Naive thymus-derived CD8-positive, alpha-beta T cell (primary cell): ENCODE measurements at regions not wholly inside any gene's neighbourhood (a gene's known extent, or its start where the extent isn't known, plus 50 kb on each side); places are given as distances from the start of the nearest gene placed in this dataset.
"Not testable (repeated sequence)": the region's sequence is repeated elsewhere in the genome, so short reads cannot be mapped to it uniquely, and the experiment has no call there.

Source experiments
- ATAC-seq, 2 donors: fragments of 150-1000 bp; cut with Tn5 transposase in 1 of 2; sonication (Bioruptor Pico), chemical (Tn5 transposase) in 1 of 2; 1 replicate in 1 of 2; 2 replicates in 1 of 2; pipeline ENCODE4 v1.10.0; 2021; ENCODE audit warnings: mild to moderate bottlenecking in 2 of 2, moderate library complexity in 2 of 2
- POLR2A ChIA-PET: fragments of 350-600 bp; sonication (Branson Sonifier 250); formaldehyde crosslinking; loops from one replicate; lab custom pipeline; 2021; ENCODE audit warnings: antibody characterized with exemption; lab: Charles Lee
- DNase-seq, 10 donors: peaks; one replicate each; pipeline versions ENCODE4 v3.0.0 to v3.0.0-alpha.2; 2020 to 2022
- H3K27ac Mint-ChIP-seq, 10 donors: one replicate each; pipeline ENCODE4 v1.8.0; 2020 to 2022; ENCODE audit warnings: mild to moderate bottlenecking in 10 of 10, mixed read lengths in 10 of 10, moderate library complexity in 4 of 10, inconsistent platforms in 1 of 10
- H3K27me3 Mint-ChIP-seq, 5 donors: one replicate each; pipeline ENCODE4 v1.8.0; 2021 to 2022; ENCODE audit warnings: mixed read lengths in 5 of 5
- H3K36me3 Mint-ChIP-seq, 3 donors: one replicate each; pipeline ENCODE4 v1.8.0; 2020 to 2022; ENCODE audit warnings: mixed read lengths in 3 of 3, mild to moderate bottlenecking in 2 of 3, inconsistent platforms in 1 of 3
- H3K4me1 Mint-ChIP-seq, 4 donors: one replicate each; pipeline ENCODE4 v1.8.0; 2021 to 2022; ENCODE audit warnings: mixed read lengths in 4 of 4
- H3K4me3 Mint-ChIP-seq, 10 donors: one replicate each; pipeline ENCODE4 v1.8.0; 2020 to 2022; ENCODE audit warnings: mild to moderate bottlenecking in 10 of 10, mixed read lengths in 10 of 10, moderate library complexity in 6 of 10, inconsistent platforms in 1 of 10
- H3K9me3 Mint-ChIP-seq, 9 donors: one replicate each; pipeline ENCODE4 v1.8.0; 2020 to 2022; ENCODE audit warnings: mixed read lengths in 9 of 9, mild to moderate bottlenecking in 3 of 9, inconsistent platforms in 1 of 9, moderate library complexity in 1 of 9

GRCh38 chr5:171549274-171549673 lies 129.8 kb downstream of the FGF18 start:
- no peak for ATAC-seq
- Mint-ChIP-seq H3K4me1 (no peaks in the 10 kb centered on the region), H3K4me3 (no peak overlapping the region), H3K9me3 (peaks cover 0 to 16% (median 4%) of the 10 kb centered on the region in 9 donors), H3K27me3 (peaks cover 5 to 27% (median 8%) of the 10 kb centered on the region in 5 donors), H3K27ac (no peak overlapping the region), H3K36me3 (peaks cover 0 to 2% (median 0%) of the 10 kb centered on the region in 3 donors)
- DNase-seq = no peak
- POLR2A ChIA-PET = no interaction called here

- POLR2A ChIA-PET, H3K4me1 Mint-ChIP-seq, H3K36me3 Mint-ChIP-seq, H3K27ac Mint-ChIP-seq, ATAC-seq, DNase-seq, H3K4me3 Mint-ChIP-seq: not testable (repeated sequence)
- Mint-ChIP-seq H3K9me3 (peaks cover 0 to 16% (median 4%) of the 10 kb centered on the region in 9 donors), H3K27me3 (peaks cover 0 to 12% (median 7%) of the 10 kb centered on the region in 5 donors)
These were observed 134.4 kb downstream of the FGF18 start for GRCh38 chr5:171553817-171554216.

- H3K27ac Mint-ChIP-seq = no peak overlapping the region
- POLR2A ChIA-PET = no interaction called here
- no peak overlapping the region for H3K4me3 Mint-ChIP-seq
- peaks cover 0 to 16% (median 4%) of the 10 kb centered on the region in 9 donors for H3K9me3 Mint-ChIP-seq
- ATAC-seq (no peak), DNase-seq (no peak)
- peaks cover 0 to 2% (median 0%) of the 10 kb centered on the region in 3 donors for H3K36me3 Mint-ChIP-seq
- peaks cover 0 to 12% (median 3%) of the 10 kb centered on the region in 5 donors for H3K27me3 Mint-ChIP-seq
- H3K4me1 Mint-ChIP-seq = no peaks in the 10 kb centered on the region
These were observed 135.7 kb downstream of the FGF18 start for GRCh38 chr5:171555160-171555559.

- Mint-ChIP-seq H3K9me3 (peaks cover 0 to 13% (median 9%) of the 10 kb centered on the region in 9 donors), H3K36me3 (peaks cover 0 to 6% (median 3%) of the 10 kb centered on the region in 3 donors), H3K27ac (no peak overlapping the region), H3K4me3 (no peak overlapping the region), H3K4me1 (no peaks in the 10 kb centered on the region), H3K27me3 (peaks cover 3 to 10% (median 8%) of the 10 kb centered on the region in 5 donors)
- POLR2A ChIA-PET = no interaction called here
- DNase-seq (no peak), ATAC-seq (no peak)
These were observed 143.4 kb downstream of the FGF18 start for GRCh38 chr5:171562822-171563221.

- ATAC-seq (no peak), DNase-seq (no peak)
- Mint-ChIP-seq H3K4me3 (no peak overlapping the region), H3K27me3 (peaks cover 5 to 21% (median 15%) of the 10 kb centered on the region in 5 donors), H3K36me3 (peaks cover 0 to 27% (median 8%) of the 10 kb centered on the region in 3 donors), H3K4me1 (no peaks in the 10 kb centered on the region), H3K27ac (no peak overlapping the region), H3K9me3 (peaks cover 9 to 62% (median 26%) of the 10 kb centered on the region in 9 donors)
- POLR2A ChIA-PET = no interaction called here
These were observed 148.9 kb downstream of the FGF18 start for GRCh38 chr5:171568389-171568788.

- Mint-ChIP-seq H3K27me3 (peaks cover 5 to 21% (median 15%) of the 10 kb centered on the region in 5 donors), H3K9me3 (peaks cover 9 to 62% (median 26%) of the 10 kb centered on the region in 9 donors), H3K36me3 (peaks cover 0 to 27% (median 8%) of the 10 kb centered on the region in 3 donors), H3K27ac (no peak overlapping the region), H3K4me1 (no peaks in the 10 kb centered on the region), H3K4me3 (no peak overlapping the region)
- POLR2A ChIA-PET = no interaction called here
- no peak for ATAC-seq
- DNase-seq = no peak
These were observed 149.7 kb downstream of the FGF18 start for GRCh38 chr5:171569065-171569712.

GRCh38 chr5:171570244-171570825 lies 150.9 kb downstream of the FGF18 start:
- peaks cover 0 to 27% (median 8%) of the 10 kb centered on the region in 3 donors for H3K36me3 Mint-ChIP-seq

GRCh38 chr5:171571663-171572062 lies 152.2 kb downstream of the FGF18 start:
- Mint-ChIP-seq H3K4me3 (no peak overlapping the region), H3K27me3 (peaks cover 5 to 39% (median 18%) of the 10 kb centered on the region in 5 donors), H3K27ac (no peak overlapping the region), H3K9me3 (peaks cover 9 to 62% (median 33%) of the 10 kb centered on the region in 9 donors), H3K36me3 (peaks cover 0 to 27% (median 8%) of the 10 kb centered on the region in 3 donors), H3K4me1 (peaks cover 0 to 2% (median 0%) of the 10 kb centered on the region in 4 donors)
- DNase-seq = no peak
- ATAC-seq = no peak
- POLR2A ChIA-PET = no interaction called here

More at GRCh38 chr5:171570244-171570825, 150.9 kb downstream of the FGF18 start:
- Mint-ChIP-seq H3K27ac (no peak overlapping the region), H3K4me3 (no peak overlapping the region), H3K4me1 (no peaks in the 10 kb centered on the region), H3K27me3 (peaks cover 5 to 30% (median 18%) of the 10 kb centered on the region in 5 donors), H3K9me3 (peaks cover 9 to 62% (median 26%) of the 10 kb centered on the region in 9 donors)
- DNase-seq = no peak
- POLR2A ChIA-PET = no interaction called here
- ATAC-seq = no peak

GRCh38 chr5:171573021-171573420 lies 153.6 kb downstream of the FGF18 start:
- H3K9me3 Mint-ChIP-seq = peaks cover 9 to 53% (median 32%) of the 10 kb centered on the region in 9 donors
- H3K27me3 Mint-ChIP-seq = peaks cover 5 to 47% (median 18%) of the 10 kb centered on the region in 5 donors
- no peak overlapping the region for H3K27ac Mint-ChIP-seq
- no peak for ATAC-seq
- H3K4me3 Mint-ChIP-seq = no peak overlapping the region
- POLR2A ChIA-PET = interaction anchor here (0.7 kb wide), 1 partner anchor 19 kb away, joined by 3 read pairs; no protein-coding TSS in a partner anchor
- peaks cover 0 to 20% (median 5%) of the 10 kb centered on the region in 3 donors for H3K36me3 Mint-ChIP-seq
- peaks cover 0 to 2% (median 0%) of the 10 kb centered on the region in 4 donors for H3K4me1 Mint-ChIP-seq
- no peak for DNase-seq

- H3K4me3 Mint-ChIP-seq = no peak overlapping the region
These were observed 154.2 kb downstream of the FGF18 start for GRCh38 chr5:171573451-171574225.

GRCh38 chr5:171574376-171574775 lies 154.9 kb downstream of the FGF18 start:
- Mint-ChIP-seq H3K4me1 (peaks cover 0 to 2% (median 0%) of the 10 kb centered on the region in 4 donors), H3K27me3 (peaks cover 5 to 47% (median 21%) of the 10 kb centered on the region in 5 donors), H3K9me3 (peaks cover 0 to 39% (median 21%) of the 10 kb centered on the region in 9 donors), H3K27ac (no peak overlapping the region), H3K36me3 (peaks cover 0 to 7% (median 0%) of the 10 kb centered on the region in 3 donors), H3K4me3 (no peak overlapping the region)
- POLR2A ChIA-PET = no interaction called here
- DNase-seq (no peak), ATAC-seq (no peak)

More at GRCh38 chr5:171573451-171574225, 154.2 kb downstream of the FGF18 start:
- Mint-ChIP-seq H3K4me1 (peaks cover 0 to 2% (median 0%) of the 10 kb centered on the region in 4 donors), H3K36me3 (peaks cover 0 to 14% (median 2%) of the 10 kb centered on the region in 3 donors), H3K27me3 (peaks cover 5 to 47% (median 20%) of the 10 kb centered on the region in 5 donors), H3K27ac (no peak overlapping the region), H3K9me3 (peaks cover 6 to 46% (median 27%) of the 10 kb centered on the region in 9 donors)
- DNase-seq = no peak
- ATAC-seq = no peak
- POLR2A ChIA-PET = no interaction called here

GRCh38 chr5:171575386-171575785 lies 155.9 kb downstream of the FGF18 start:
- H3K27me3 Mint-ChIP-seq = peaks cover 1 to 47% (median 20%) of the 10 kb centered on the region in 5 donors

More at GRCh38 chr5:171575386-171575785, 155.9 kb downstream of the FGF18 start:
- Mint-ChIP-seq H3K27ac (no peak overlapping the region), H3K4me3 (no peak overlapping the region), H3K36me3 (no peaks in the 10 kb centered on the region), H3K4me1 (peaks cover 0 to 2% (median 0%) of the 10 kb centered on the region in 4 donors), H3K9me3 (peaks cover 0 to 29% (median 11%) of the 10 kb centered on the region in 9 donors)
- POLR2A ChIA-PET = no interaction called here
- ATAC-seq (no peak), DNase-seq (no peak)
